ENCODE measurements at regions not wholly inside any gene's neighbourhood (a gene's known extent, or its start where the extent isn't known, plus 50 kb on each side); places are given as distances from the start of the nearest gene placed in this dataset.

DNA sequence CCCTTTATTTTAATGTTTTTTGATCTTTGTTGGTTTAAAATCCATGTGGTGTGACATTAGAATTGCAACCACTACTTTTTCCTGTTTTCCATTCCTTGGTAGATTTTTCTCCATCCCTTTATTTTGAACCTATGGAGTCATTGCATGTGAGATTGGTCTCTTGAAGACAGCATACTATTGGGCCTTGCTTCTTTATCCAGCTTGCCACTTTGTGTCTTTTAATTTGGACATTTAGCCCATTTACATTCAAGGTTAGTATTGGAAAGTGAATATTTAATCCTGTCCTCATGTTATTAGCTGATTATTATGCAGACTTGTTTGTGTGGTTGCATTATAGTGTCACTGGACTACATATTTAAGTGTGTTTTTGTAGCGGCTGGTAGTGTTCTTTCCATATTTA lies 782.9 kb downstream of the SLC4A3 start:
- TF ChIP-seq, protein P1, sequence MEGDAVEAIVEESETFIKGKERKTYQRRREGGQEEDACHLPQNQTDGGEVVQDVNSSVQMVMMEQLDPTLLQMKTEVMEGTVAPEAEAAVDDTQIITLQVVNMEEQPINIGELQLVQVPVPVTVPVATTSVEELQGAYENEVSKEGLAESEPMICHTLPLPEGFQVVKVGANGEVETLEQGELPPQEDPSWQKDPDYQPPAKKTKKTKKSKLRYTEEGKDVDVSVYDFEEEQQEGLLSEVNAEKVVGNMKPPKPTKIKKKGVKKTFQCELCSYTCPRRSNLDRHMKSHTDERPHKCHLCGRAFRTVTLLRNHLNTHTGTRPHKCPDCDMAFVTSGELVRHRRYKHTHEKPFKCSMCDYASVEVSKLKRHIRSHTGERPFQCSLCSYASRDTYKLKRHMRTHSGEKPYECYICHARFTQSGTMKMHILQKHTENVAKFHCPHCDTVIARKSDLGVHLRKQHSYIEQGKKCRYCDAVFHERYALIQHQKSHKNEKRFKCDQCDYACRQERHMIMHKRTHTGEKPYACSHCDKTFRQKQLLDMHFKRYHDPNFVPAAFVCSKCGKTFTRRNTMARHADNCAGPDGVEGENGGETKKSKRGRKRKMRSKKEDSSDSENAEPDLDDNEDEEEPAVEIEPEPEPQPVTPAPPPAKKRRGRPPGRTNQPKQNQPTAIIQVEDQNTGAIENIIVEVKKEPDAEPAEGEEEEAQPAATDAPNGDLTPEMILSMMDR (IDR thresholded peaks at IDR 0.05) = no peak
- TF ChIP-seq ZFX (IDR thresholded peaks at IDR 0.05; ENCODE audit: borderline replicate concordance) = no peak

Measured in 22Rv1 (cell line).